HFF-Myc (cell line): ENCODE measurements at regions not wholly inside any gene's neighbourhood (a gene's known extent, or its start where the extent isn't known, plus 50 kb on each side); places are given as distances from the start of the nearest gene placed in this dataset.

Experiments
- DNase-seq: peaks from one replicate; pipeline ENCODE4 v3.0.0-alpha.2; 2011; ENCODE audit warnings: low read depth; ENCODE audit errors: extremely low read depth
- H3K4me3 ChIP-seq: replicated peaks from 2 replicates; pipeline ENCODE4 v1.5.1; 2011; ENCODE audit warnings: low read depth, mild to moderate bottlenecking, control low read depth, low read length
- CTCF ChIP-seq: IDR thresholded peaks from 2 replicates; pipeline ENCODE4 v1.5.1; 2012; ENCODE audit warnings: mild to moderate bottlenecking, low read depth, low read length, control low read depth; ENCODE audit errors: missing control alignments

- no peak for TF ChIP-seq CTCF
- H3K4me3 ChIP-seq: no peak overlapping the region
- no peak for DNase-seq
Observed at GRCh38 chr4:58093352-58093751, 983.2 kb upstream of the IGFBP7 start.

GRCh38 chr4:58090539-58090938, 980.4 kb upstream of the IGFBP7 start:
- no peak for TF ChIP-seq CTCF
- no peak overlapping the region for H3K4me3 ChIP-seq
- DNase-seq: no peak

GRCh38 chr4:58081356-58081755, 971.2 kb upstream of the IGFBP7 start:
- DNase-seq: no peak
- H3K4me3 ChIP-seq: no peak overlapping the region
- no peak for TF ChIP-seq CTCF

GRCh38 chr4:58075724-58076123, 965.5 kb upstream of the IGFBP7 start:
- DNase-seq: no peak
- TF ChIP-seq CTCF: no peak
- no peak overlapping the region for H3K4me3 ChIP-seq

GRCh38 chr4:58074382-58074781, 964.2 kb upstream of the IGFBP7 start:
- DNase-seq: no peak
- no peak overlapping the region for H3K4me3 ChIP-seq
- TF ChIP-seq CTCF: no peak

GRCh38 chr4:58070726-58071125, 960.5 kb upstream of the IGFBP7 start:
- no peak for TF ChIP-seq CTCF
- H3K4me3 ChIP-seq: no peak overlapping the region
- no peak for DNase-seq

- DNase-seq: no peak
- TF ChIP-seq CTCF: no peak
- no peak overlapping the region for H3K4me3 ChIP-seq
Observed at GRCh38 chr4:58064653-58065052, 954.5 kb upstream of the IGFBP7 start.
